Activated CD4-positive, alpha-beta T cell treated with anti-CD3 and anti-CD28 coated beads, Interleukin-2, amount 50 U/mL, for 4 hours (primary cell): ENCODE measurements at regions not wholly inside any gene's neighbourhood (a gene's known extent, or its start where the extent isn't known, plus 50 kb on each side); places are given as distances from the start of the nearest gene placed in this dataset.
A peak's percentile ranks its signal among the peaks of the same experiment; 100 is the strongest.

Source experiments
- DNase-seq, 2 experiments: peaks; one replicate each; pipeline ENCODE4 v3.0.0-alpha.2; 2020

DNA sequence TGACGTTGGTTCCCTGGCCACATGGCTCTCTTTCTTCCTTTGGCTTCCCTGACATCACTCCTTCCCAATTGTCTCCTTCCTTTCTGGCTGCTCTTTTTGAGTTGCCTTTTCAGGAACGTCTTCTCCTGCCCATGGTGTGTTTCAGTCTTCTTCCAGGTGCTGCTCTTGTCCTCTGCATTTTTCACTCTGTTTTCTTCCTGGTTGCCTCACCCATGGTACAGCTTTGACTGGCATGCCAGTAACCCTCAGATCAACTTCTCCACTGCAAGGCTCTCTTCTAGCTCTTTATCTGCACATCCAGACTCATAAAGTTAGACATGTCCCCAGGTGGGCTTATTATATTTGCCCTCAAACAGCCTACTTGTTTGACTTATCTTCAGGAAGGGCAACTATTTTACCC lies 91.0 kb upstream of the ANKH start:
- DNase-seq: no peak

- no peak for DNase-seq
Observed at GRCh38 chr5:14960120-14960462, 88.5 kb upstream of the ANKH start.

DNA sequence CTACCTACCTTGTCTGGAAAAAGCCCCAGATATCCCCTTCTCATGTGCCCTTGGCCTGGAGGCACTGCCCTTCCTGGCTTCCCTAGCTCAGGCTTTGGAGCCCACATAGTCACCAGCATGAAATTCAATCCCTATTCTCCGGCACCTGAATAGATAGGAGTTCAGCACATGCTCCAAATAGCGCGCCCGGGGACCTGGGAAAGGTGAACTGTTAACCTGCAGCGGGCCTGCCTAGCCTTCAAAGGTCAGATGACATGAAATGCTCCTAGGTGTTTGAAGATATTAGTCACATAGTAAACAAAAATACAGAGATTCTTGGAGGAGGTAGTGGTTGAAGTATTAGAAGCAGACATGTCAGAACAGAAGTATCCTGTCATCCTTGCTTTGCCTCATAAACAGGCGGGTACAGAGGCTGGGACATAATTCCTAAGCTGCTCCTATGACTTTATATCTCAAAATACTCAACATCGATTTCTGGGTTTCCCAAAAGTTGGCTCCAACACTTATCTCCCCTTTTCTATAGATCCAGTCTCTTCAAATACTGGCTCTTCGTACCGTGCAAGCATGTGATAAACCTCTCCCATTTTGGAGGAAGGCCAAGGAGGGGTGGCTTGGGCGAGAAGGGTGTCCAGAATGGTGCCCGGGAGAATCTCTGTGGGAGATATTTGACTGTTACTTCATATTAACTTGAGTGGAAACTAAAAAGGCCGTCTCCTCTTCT lies 88.0 kb upstream of the ANKH start:
- no peak for DNase-seq

GRCh38 chr5:14958188-14958587 lies 86.6 kb upstream of the ANKH start:
- DNase-seq: no peak

- no peak for DNase-seq
Observed at GRCh38 chr5:14956423-14957046, 85.0 kb upstream of the ANKH start.

- DNase-seq: no peak
Observed at GRCh38 chr5:14954616-14955343, 83.2 kb upstream of the ANKH start.

GRCh38 chr5:14954216-14954615 lies 82.6 kb upstream of the ANKH start:
- DNase-seq: no peak

DNA sequence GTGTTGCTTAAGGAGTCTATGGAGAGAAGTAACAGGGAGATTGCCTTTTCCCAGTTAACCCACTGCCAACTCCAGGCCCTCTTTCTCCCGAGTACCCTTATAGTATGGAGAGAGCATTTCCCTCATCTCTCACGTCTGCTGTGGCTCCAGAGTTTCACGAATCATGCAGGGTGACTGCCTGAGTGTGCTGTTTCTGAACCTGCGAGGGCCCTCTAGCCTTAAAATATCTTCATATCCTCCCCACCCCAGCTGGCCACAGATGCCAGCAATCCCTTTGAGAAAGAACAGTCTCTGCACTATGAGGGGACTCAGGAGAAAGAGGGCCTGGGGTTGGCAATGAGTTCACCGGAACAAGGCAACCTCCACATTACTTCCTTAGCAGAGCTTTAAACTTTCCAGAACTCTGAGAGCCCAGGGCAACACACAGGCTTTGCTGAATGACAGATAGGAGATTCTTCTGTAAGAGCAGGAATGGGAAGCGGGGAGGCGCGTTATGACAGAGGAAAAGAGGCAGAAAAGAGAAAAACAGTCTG lies 81.6 kb upstream of the ANKH start:
- no peak for DNase-seq

- no peak for DNase-seq
Observed at GRCh38 chr5:14948383-14948782, 76.8 kb upstream of the ANKH start.

GRCh38 chr5:14946815-14947620 lies 75.4 kb upstream of the ANKH start:
- peak; percentile 15 to 26 for DNase-seq

DNA sequence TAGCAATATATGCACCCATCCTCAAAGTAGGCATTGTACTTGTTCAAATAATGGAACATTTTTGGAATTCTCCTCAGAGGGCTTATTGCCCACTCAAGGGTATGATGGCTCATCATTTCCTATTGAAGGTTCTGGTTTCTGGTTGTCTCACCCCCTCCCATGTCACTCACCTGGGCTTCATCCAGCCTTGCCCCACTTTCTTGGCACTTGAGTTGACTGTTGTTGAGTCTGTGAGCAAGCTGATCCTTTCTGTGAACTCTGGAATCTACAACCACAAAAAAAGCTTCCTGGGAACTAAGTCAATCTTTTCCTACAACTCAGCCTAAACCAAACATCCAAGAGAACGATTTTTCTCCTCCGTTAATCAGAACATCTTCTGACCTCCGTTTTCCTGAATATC lies 73.9 kb upstream of the ANKH start:
- DNase-seq: no peak

- DNase-seq: no peak
Observed at GRCh38 chr5:14944996-14945395, 73.4 kb upstream of the ANKH start.

DNA sequence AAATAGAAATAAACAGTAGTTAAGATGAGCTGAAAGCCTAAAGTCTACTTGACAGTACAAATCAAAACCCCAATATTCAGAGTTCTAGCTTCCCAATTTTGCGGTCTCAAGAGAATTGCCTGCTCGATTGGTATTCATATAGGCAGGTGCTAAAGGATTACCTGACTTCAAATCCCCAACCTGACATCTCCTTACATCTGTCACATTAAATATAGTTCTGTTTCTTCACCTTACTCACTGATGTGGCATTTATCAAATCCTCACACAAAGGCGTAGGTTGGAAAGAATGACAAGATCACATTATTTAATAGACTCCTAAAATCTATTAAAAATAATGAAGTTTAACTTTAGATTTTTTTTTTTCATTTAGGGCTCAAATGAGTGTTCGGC lies 72.8 kb upstream of the ANKH start:
- DNase-seq: no peak

- DNase-seq: no peak
Observed at GRCh38 chr5:14942212-14942611, 70.6 kb upstream of the ANKH start.

GRCh38 chr5:14937254-14937653 lies 65.7 kb upstream of the ANKH start:
- DNase-seq: no peak

- no peak for DNase-seq
Observed at GRCh38 chr5:14936588-14936987, 65.0 kb upstream of the ANKH start.

- no peak for DNase-seq
Observed at GRCh38 chr5:14935341-14935740, 63.8 kb upstream of the ANKH start.

DNA sequence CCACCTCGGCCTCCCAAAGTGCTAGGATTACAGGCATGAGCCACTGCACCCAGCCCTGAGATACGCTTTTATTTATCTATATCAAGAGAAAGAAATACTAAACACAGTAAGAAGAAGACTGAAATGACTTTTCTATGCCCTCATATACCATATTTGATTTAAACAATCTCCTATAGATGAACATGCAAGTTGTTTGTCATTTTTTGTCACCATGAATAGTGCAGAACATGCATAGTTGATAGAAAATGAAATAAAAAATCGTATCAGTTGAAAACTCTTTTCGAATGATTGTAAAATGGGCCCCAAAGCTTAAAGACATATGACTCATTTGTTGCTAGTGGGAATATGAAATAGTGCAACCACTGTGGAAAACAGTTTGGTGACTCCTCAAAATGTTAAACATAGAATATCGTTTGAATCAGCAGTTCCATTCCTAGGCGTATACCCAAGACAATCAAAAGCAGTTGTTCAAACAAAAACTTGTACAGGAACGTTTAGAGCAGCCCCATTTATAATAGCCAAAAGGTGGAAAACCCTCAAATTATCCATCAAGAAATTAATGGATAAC lies 61.4 kb upstream of the ANKH start:
- DNase-seq: no peak

DNA sequence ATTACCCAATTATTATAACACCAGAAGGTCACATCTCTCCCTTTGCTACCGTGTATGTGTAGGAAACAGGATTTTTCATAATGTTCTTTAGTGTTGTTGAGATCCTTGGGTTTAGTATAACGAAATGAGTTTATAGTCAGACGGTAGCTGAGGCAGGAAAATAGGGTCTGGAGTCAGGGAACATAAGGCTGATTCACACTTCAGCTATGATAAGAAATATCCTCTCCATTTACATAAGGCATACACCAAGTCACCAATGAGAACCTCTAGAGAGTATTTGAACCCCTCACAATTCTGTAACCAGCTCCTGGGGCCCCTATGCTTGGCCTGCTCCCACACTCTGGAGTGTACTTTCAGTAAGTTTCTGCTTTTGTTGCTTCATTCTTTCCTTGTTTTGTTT lies 58.9 kb upstream of the ANKH start:
- no peak for DNase-seq

- DNase-seq: no peak
Observed at GRCh38 chr5:14929293-14930065, 57.9 kb upstream of the ANKH start.

GRCh38 chr5:14928661-14929060 lies 57.1 kb upstream of the ANKH start:
- no peak for DNase-seq

DNA sequence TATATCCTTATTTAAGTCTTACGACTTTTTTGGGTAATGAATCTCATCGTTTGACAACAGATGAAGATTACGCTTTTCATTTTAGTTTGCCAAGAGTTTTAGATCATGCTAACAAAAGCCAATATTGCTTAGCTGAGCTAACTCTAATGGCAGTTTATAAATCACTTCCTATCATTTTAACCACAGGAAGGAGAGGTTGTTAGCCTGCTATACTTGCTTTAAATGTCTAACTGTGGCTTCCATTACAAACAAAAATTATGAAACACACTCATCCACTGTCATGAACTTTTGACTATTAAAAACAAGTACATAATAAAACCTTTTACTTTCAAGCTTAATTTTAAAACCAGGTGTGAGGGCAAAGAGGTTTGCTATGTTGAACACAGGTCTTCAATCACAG lies 53.7 kb upstream of the ANKH start:
- DNase-seq: no peak
